H54 (cell line): ENCODE measurements at regions not wholly inside any gene's neighbourhood (a gene's known extent, or its start where the extent isn't known, plus 50 kb on each side); places are given as distances from the start of the nearest gene placed in this dataset.
A peak's percentile ranks its signal among the peaks of the same experiment; 100 is the strongest.
"Not testable (repeated sequence)": the region's sequence is repeated elsewhere in the genome, so short reads cannot be mapped to it uniquely, and the experiment has no call there.

Experiments used
- DNase-seq: peaks from one replicate; pipeline ENCODE4 v3.0.0; 2011; ENCODE audit warnings: low spot score, mixed read lengths; ENCODE audit not compliant: insufficient read length
- FAIRE-seq: peaks from 3 replicates; lab custom pipeline; 2011; peaks lifted over from hg19 to GRCh38; lab: Jason Lieb, UNC
- POLR2A ChIP-seq: IDR thresholded peaks from 2 replicates; pipeline ENCODE4 v1.6.1; 2011; ENCODE audit warnings: low read depth, mild to moderate bottlenecking, low read length

DNA sequence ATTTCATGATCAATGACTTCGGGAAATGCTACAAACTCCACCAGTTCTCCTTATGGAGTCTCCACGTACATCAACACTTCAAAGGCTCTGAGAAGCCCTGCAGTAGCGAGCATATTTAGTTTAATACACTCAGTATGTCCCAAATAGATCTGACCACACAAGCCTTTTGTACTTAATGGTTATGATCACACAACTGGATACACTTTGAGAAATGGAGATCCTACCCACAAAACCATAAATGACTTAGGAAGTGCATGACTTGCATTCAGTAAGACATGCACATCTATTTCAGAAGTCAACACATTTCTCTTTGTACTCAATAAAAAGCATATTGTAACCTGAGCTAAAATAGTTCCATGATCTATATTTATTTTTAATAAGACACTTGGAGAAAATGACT, 103.6 kb upstream of the SPATA12 start:
- DNase-seq (no peak), FAIRE-seq (no peak)
- TF ChIP-seq POLR2A = no peak

DNA sequence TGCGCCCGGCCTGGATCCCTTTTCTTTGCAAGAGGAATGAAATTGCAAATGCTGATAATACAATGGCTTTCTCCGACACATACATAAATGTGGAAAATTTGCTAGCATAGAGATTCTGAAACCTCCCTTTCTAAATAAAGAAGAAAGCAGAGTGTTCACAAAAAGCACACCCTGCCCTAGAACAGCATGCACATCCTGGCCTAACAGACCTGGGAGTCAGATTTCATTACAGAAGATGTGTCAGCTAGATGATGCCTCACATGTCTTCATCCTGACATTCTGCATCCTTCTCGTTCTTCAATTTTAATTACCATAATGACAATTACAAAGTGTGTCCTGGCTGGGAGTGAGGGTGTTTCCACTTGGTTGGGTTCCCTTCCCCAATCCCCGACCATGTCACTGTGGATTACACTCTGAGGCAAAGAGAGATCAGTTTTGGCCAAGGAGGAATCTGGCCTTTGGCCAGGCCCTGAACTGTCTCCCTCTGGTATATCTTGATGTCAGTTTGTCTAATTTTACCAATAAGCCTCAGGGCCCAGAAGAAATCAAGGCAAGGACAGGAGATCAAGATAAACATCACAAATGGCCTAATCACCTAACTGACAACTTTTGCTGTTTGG, 104.9 kb upstream of the SPATA12 start:
- FAIRE-seq (no peak), DNase-seq (no peak)
- TF ChIP-seq POLR2A = no peak

DNA sequence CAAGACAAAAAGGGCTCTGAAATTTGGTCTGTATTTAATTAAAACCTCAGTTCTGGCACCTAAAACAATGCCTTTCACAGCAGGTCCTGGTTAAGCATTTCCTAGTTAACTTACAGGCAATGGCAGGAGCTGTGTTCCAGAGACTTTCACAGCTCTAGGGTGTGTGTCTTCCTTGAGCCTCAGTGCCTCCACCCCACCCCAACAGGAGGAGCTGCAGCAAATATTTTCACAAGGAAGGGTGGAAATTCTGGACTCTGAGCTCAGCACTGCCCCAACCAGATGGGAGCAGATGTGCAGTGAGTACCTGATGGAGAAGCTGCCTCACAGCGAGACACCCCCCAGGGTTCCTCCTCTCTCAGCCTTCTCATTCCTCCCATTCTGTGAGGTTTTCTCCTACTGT, 106.3 kb upstream of the SPATA12 start:
- FAIRE-seq = no peak

DNA sequence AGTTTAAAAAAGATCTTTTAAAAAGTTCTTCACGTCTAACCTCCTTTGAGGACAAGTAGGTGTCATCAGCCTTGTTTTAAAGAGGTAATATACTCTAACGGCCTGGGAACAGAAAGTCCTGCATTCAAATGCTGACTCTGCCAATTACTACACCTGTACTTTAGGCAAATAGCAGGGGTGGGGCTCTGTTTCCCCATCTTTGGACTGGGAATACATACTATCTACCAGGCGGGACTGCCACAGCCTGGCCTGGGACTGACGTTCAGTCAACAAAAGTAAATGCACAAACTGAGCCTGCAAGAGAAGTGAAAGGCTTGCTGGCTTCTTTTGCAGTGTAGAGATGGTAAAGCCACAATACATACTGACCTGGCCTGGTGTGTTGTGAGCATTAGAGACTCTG, 107.6 kb upstream of the SPATA12 start:
- FAIRE-seq (no peak), DNase-seq (no peak)
- TF ChIP-seq POLR2A = no peak

More for the DNA sequence above, 106.3 kb upstream of the SPATA12 start:
- no peak for DNase-seq
- TF ChIP-seq POLR2A = no peak

DNA sequence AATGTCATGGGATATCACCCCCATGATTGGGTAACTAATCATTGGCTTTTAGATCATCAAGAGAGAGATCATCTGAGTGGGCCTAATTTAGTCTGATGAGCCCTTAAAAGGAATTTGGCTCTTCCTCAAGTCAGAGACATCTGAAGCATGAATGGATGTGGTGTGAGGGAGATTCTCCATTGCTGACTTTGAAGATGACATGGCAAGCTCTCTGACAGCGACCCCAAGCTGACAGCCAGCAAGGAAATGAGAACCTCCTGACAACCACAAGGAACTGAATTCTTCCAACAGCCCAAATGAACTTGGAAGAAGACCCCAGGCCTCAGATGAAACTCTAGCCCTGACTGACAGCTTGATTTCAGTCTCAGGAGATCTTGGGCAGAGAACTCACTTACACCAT, 108.4 kb upstream of the SPATA12 start:
- FAIRE-seq (no peak), DNase-seq (no peak)
- no peak for TF ChIP-seq POLR2A

DNA sequence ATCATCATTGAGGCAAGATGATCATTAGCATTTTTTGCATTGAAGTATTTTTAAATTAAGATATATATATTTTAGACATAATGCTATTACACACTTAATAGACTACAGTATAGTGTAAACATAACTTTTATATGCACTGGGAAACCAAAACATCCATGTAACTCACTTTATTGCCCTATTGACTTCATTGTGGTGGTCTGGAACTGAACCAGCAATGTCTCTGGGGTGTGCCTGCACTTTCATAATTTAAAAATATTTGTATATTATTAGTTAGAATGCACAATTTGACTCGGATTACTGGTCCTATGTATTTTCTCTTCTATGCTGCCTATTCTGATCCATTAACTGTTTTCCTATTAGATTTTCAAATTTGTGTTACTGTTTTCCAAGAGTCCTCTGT, 109.1 kb upstream of the SPATA12 start:
- DNase-seq (no peak), FAIRE-seq (no peak)
- no peak for TF ChIP-seq POLR2A

DNA sequence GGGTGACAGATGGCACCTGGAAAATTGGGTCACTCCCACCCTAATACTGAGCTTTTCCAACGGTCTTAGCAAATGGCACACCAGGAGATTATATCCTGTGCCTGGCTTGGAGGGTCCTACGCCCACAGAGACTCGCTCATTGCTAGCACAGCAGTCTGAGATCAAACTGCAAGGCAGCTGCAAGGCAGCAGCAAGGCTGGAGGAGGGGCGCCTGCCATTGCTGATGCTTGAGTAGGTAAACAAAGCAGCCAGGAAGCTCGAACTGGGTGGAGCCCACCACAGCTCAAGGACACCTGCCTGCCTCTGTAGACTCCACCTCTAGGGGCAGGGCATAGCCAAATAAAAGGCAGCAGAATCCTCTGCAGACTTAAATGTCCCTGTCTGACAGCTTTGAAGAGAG, 115.1 kb upstream of the SPATA12 start:
- FAIRE-seq = not testable (repeated sequence)

DNA sequence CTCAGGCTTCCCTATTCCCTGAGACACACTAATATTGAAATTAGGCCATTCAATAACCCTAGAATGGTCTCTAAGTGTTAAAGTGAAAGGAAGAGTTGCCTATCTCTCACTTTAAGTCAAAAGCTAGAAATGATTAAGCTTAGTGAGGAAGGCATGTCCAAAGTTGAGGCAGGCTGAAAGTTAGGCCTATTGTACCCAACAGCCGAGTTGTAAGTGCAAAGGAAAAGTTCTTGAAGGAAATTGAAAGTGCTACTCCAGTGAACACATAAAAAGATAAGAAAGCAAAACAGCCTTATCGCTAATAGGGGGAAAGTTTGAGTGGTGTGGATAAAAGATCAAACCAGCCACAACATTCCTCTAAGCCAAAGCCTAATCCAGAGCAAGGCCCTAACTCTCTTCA, 117.9 kb upstream of the SPATA12 start:
- FAIRE-seq = no peak
- DNase-seq = no peak
- no peak for TF ChIP-seq POLR2A

More for the DNA sequence above, 115.1 kb upstream of the SPATA12 start:
- DNase-seq = not testable (repeated sequence)

DNA sequence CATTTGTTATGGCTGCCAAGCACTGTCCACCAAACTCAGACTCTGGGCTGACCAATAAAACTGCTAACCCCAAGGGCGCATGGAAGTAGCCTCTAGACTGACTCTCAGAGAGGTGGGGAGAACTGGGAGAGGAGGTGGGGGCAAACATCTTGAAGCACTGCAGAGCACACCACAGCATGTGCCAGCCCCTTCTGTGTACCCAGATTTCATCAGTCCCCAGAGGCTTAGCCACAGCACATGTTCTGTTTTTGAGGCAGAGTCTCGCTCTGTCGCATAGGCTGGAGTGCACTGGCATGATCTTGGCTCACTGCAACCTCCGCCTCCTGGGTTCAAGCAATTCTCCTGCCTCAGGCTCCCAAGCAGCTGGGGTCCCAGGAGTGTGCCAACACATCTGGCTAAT, 119.5 kb upstream of the SPATA12 start:
- DNase-seq (no peak), FAIRE-seq (no peak)
- no peak for TF ChIP-seq POLR2A

DNA sequence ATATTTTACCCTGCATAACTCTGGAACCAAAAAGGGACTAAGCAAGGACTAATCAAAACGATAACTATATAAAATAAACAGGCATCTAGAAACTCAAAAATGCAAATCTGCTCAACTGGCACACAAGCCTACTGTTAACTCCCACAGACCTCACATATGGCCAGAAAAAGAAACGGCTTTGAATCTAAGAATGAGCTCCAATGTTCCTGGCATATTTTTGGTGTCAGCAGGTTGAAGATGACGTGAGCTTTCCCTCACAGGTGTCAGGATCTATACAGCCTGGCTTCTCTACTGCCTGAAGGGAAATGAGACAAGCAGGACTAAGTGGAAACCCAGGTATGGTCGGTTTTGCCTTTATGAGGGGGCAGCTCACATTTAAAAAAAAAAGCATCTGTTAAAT, 120.1 kb upstream of the SPATA12 start:
- TF ChIP-seq POLR2A = no peak
- DNase-seq (no peak), FAIRE-seq (no peak)

DNA sequence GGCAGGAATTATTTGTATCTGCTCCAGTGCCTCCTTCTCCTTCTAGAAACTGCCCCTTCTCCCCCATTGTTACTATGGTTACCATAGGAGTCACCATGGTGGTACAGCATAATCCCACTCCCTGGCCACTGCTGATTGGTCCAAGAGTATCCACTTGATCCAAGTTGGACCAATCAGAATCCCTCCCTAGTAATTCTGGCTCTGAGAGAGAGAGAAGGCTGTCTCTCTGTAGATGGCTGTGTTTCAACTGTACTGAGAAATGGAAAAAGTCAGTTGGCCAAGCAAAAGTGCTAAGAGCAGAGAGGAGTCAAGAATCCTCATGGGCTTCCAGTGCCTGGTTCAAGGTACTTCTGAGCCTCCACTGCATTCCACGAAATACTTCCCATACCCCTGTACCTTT, 120.6 kb upstream of the SPATA12 start:
- no peak for DNase-seq

DNA sequence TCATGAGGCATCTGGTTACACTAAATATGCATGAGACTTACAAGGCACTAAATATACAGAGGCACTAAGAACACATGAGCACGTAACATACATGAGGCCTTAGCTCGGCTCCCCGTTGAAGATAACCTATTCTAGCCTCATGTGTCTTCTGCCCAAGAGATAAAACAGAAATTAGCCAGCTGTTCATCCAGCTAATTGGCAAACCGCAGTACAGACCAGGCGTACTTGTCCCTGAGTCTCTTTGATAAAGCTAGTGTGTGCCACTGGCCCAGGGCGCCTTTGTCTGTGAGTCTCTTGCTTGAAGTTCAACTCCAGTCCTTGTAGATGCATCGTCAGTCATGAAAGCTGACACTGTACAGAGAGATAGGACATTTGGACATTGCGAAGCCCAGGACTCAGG, 121.9 kb upstream of the SPATA12 start:
- no peak for DNase-seq
- no peak for TF ChIP-seq POLR2A
- no peak for FAIRE-seq

More for the DNA sequence above, 120.6 kb upstream of the SPATA12 start:
- FAIRE-seq = no peak
- TF ChIP-seq POLR2A = no peak

DNA sequence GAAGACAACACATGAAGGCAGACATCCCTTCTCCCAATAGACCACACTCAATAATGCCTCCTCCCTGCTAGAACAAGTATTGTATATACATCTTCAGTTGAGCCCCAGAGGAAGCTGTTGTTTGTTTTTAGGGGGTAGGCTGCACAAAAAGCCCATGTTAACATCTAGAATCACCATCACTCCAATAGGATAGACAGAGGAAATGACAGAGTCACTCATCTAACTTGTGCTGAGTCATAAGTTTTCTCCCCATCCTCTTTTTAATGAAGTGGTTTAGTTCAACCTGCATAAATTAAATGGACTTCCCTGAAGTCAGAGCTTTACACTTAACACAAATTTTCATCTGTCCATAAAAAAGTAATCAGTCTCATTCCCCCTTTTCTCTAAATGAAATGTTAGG, 122.9 kb upstream of the SPATA12 start:
- TF ChIP-seq POLR2A = no peak
- FAIRE-seq (peak; percentile 11), DNase-seq (no peak)

DNA sequence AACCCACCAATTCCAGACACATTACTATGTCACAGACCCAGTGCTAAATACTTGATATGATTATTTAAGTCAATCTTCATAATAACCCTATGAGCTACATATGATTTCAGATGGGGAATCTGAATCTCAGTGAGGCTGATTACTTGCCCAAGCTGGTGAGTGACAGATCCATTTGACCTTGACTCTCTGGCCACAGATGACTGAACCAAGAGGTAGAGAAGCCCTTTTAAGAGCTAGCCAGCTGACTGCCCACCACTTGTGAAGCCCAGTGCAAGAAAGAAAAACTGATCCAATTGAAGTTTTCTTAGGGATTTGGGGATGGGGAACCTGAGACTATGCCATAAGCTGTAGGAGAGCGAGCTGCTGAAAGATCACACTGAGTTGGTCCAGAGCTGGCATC, 124.7 kb upstream of the SPATA12 start:
- no peak for FAIRE-seq
- no peak for DNase-seq
- no peak for TF ChIP-seq POLR2A

DNA sequence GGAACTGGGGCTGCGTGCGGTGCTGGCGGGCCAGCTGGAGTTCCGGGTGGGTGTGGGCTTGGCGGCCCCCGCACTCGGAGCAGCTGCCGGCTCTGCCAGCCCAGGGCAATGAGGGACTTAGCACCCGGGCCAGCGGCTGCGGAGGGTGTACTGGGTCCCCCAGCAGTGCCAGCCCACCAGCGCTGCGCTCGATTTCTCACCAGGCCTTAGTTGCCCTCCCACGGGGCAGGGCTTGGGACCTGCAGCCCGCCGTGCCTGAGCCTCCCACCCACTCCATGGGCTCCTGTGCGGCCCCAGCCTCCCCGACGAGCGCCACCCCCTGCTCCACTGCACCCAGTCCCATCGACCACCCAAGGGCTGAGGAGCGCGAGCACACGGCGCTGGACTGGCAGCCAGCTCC, 126.0 kb upstream of the SPATA12 start:
- FAIRE-seq = not testable (repeated sequence)

DNA sequence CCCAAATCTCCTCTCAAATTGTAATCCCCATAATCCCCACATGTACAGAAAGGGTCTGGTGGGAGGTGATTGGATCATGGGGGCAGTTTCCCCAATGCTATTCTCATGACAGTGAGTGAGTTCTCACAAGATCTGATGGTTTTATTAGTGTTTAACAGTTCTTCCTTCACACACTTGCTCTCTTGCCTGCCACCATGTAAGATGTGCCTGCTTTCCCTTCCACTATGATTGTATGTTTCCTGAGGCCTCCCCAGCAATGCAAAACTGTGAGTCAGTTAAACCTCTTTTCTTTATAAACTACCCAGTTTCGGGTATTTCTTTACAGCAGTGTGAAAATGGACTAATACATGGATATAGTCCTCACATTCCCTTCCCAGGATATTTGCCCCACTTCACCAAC, 126.7 kb upstream of the SPATA12 start:
- DNase-seq (no peak), FAIRE-seq (no peak)
- no peak for TF ChIP-seq POLR2A

More for the DNA sequence above, 126.0 kb upstream of the SPATA12 start:
- DNase-seq = not testable (repeated sequence)

DNA sequence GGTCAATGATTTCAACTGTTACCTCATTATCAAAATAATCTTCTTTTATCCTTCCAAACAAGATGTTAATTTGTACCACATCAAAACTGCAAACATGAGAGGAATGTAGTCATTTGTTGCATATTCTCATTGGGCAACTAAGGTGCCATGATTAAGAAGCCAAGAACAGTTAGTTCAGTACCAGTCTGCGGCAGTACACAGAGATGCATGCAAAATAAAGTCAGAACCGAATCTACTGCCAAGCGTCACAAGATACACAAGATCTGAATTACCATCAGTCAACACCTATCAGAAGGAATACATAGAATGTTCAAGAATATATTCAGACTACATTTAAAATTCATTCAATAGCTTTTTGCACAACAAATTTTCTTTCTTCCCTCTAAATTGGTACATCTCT, 127.6 kb upstream of the SPATA12 start:
- FAIRE-seq (no peak), DNase-seq (no peak)
- no peak for TF ChIP-seq POLR2A
